ENCODE measurements at regions not wholly inside any gene's neighbourhood (a gene's known extent, or its start where the extent isn't known, plus 50 kb on each side); places are given as distances from the start of the nearest gene placed in this dataset.

GRCh38 chr15:39491886-39492490 is 88.9 kb upstream of the THBS1 start:
- no peak overlapping the region for H2AFZ ChIP-seq (ENCODE audit: insufficient read depth, low read depth, low read length, poor library complexity, severe bottlenecking)
- H4K20me1 ChIP-seq (ENCODE audit: insufficient read depth, low read length), result no peaks in the 10 kb centered on the region

GRCh38 chr15:39493424-39494067 is 87.3 kb upstream of the THBS1 start:
- Histone ChIP-seq H3K4me3 (replicated peaks in 1 of 3; ENCODE audit: low read depth in 2 of 3, low read length in 3 of 3) (no peak overlapping the region), H2AFZ (ENCODE audit: insufficient read depth, low read depth, low read length, poor library complexity, severe bottlenecking) (no peak overlapping the region), H3K36me3 (replicated peaks in 1 of 2; ENCODE audit: control insufficient read depth in 1 of 2, insufficient read depth in 2 of 2, low read length in 2 of 2) (no peaks in the 10 kb centered on the region), H3K9me3 (replicated peaks in 1 of 2; ENCODE audit: control insufficient read depth in 1 of 2, insufficient read depth in 1 of 2, low read length in 2 of 2) (no peaks in the 10 kb centered on the region), H3K9ac (ENCODE audit: insufficient read depth, low read length, poor library complexity, severe bottlenecking) (no peak overlapping the region), H3K4me2 (replicated peaks; ENCODE audit: extremely low read depth, low read length, poor library complexity, severe bottlenecking) (no peak overlapping the region), H4K20me1 (ENCODE audit: insufficient read depth, low read length) (no peaks in the 10 kb centered on the region), H3K27ac (ENCODE audit: low read depth in 1 of 2, low read length in 2 of 2) (no peak overlapping the region), H3K4me1 (ENCODE audit: control insufficient read depth in 1 of 2, insufficient read depth in 2 of 2, low read length in 2 of 2) (peaks cover 3 to 6% of the 10 kb centered on the region in 2 donors), H3K79me2 (ENCODE audit: insufficient read depth, low read length) (no peaks in the 10 kb centered on the region), H3K27me3 (ENCODE audit: control insufficient read depth in 2 of 2, insufficient read depth in 2 of 2, low read length in 2 of 2) (no peaks in the 10 kb centered on the region)
- Mint-ChIP-seq H3K27ac (peak overlapping the region in 1 of 7 donors; percentile 16), H3K36me3 (peaks cover 0 to 7% of the 10 kb centered on the region in 2 donors), H3K27me3 (ENCODE audit: low read depth in 3 of 3) (peaks cover 0 to 2% (median 1%) of the 10 kb centered on the region in 3 donors), H3K9me3 (no peaks in the 10 kb centered on the region), H3K4me1 (peaks cover 13% of the 10 kb centered on the region), H3K4me3 (no peak overlapping the region)
- 33% methylated on average over 1 of the region's 3 CpGs for WGBS (ENCODE audit: insufficient coverage)
- DNase-seq, result no peak
- TF ChIP-seq CTCF (IDR thresholded peaks at IDR 0.05), result no peak
- intact Hi-C loops (cut with micrococcal nuclease), result no loop called here

More at GRCh38 chr15:39491886-39492490, 88.9 kb upstream of the THBS1 start:
- Histone ChIP-seq H3K36me3 (replicated peaks in 1 of 2; ENCODE audit: control insufficient read depth in 1 of 2, insufficient read depth in 2 of 2, low read length in 2 of 2) (no peaks in the 10 kb centered on the region), H3K4me1 (ENCODE audit: control insufficient read depth in 1 of 2, insufficient read depth in 2 of 2, low read length in 2 of 2) (peaks cover 3 to 6% of the 10 kb centered on the region in 2 donors), H3K9ac (ENCODE audit: insufficient read depth, low read length, poor library complexity, severe bottlenecking) (no peak overlapping the region), H3K79me2 (ENCODE audit: insufficient read depth, low read length) (no peaks in the 10 kb centered on the region), H3K27ac (ENCODE audit: low read depth in 1 of 2, low read length in 2 of 2) (no peak overlapping the region), H3K27me3 (ENCODE audit: control insufficient read depth in 2 of 2, insufficient read depth in 2 of 2, low read length in 2 of 2) (no peaks in the 10 kb centered on the region), H3K4me3 (replicated peaks in 1 of 3; ENCODE audit: low read depth in 2 of 3, low read length in 3 of 3) (no peak overlapping the region), H3K4me2 (replicated peaks; ENCODE audit: extremely low read depth, low read length, poor library complexity, severe bottlenecking) (no peak overlapping the region), H3K9me3 (replicated peaks in 1 of 2; ENCODE audit: control insufficient read depth in 1 of 2, insufficient read depth in 1 of 2, low read length in 2 of 2) (no peaks in the 10 kb centered on the region)
- TF ChIP-seq CTCF (IDR thresholded peaks at IDR 0.05), result no peak
- H3K27ac Mint-ChIP-seq, result no peak overlapping the region
- H3K27me3 Mint-ChIP-seq (ENCODE audit: low read depth in 3 of 3), result peaks cover 0 to 2% (median 0%) of the 10 kb centered on the region in 3 donors
- H3K4me3 Mint-ChIP-seq, result no peak overlapping the region
- no peaks in the 10 kb centered on the region for H3K9me3 Mint-ChIP-seq
- DNase-seq, result no peak
- intact Hi-C loops (cut with micrococcal nuclease), result no loop called here
- H3K36me3 Mint-ChIP-seq, result peaks cover 0 to 7% of the 10 kb centered on the region in 2 donors
- 67% methylated on average over 3 of the region's 4 CpGs for WGBS (ENCODE audit: insufficient coverage)
- peaks cover 10% of the 10 kb centered on the region for H3K4me1 Mint-ChIP-seq
